ENCODE measurements at regions not wholly inside any gene's neighbourhood (a gene's known extent, or its start where the extent isn't known, plus 50 kb on each side); places are given as distances from the start of the nearest gene placed in this dataset.
A peak's percentile ranks its signal among the peaks of the same experiment; 100 is the strongest.

- no peaks in the 10 kb centered on the region for H3K4me1 ChIP-seq (replicated peaks)
- H3K4me3 ChIP-seq: no peak overlapping the region
- no peak overlapping the region for H3K27ac ChIP-seq
- peaks cover 2% of the 10 kb centered on the region; the same call in 1 of the 2 replicates for H3K9me3 ChIP-seq (replicated peaks)
- H3K36me3 ChIP-seq: no peaks in the 10 kb centered on the region
- DNase-seq (ENCODE audit: low read depth in 1 of 2, low spot score in 2 of 2): no peak
- H3K27me3 ChIP-seq (replicated peaks): no peaks in the 10 kb centered on the region
These were observed 1065.1 kb downstream of the SLITRK1 start for GRCh38 chr13:82817133-82817532.

- Histone ChIP-seq H3K4me1 (replicated peaks) (no peaks in the 10 kb centered on the region), H3K4me3 (no peak overlapping the region), H3K9me3 (replicated peaks) (peaks cover 4% of the 10 kb centered on the region; the same call in 1 of the 2 replicates), H3K27ac (no peak overlapping the region), H3K27me3 (replicated peaks) (no peaks in the 10 kb centered on the region), H3K36me3 (no peaks in the 10 kb centered on the region)
- DNase-seq (ENCODE audit: low read depth in 1 of 2, low spot score in 2 of 2): no peak
These were observed 1066.5 kb downstream of the SLITRK1 start for GRCh38 chr13:82815791-82816190.

- no peak overlapping the region for H3K27ac ChIP-seq
- H3K4me3 ChIP-seq: no peak overlapping the region
- H3K4me1 ChIP-seq (replicated peaks): no peaks in the 10 kb centered on the region
- no peaks in the 10 kb centered on the region for H3K36me3 ChIP-seq
- 0 out of 2 replicates have a peak, but pooled peaks cover 3% of the 10 kb centered on the region for H3K27me3 ChIP-seq (replicated peaks)
- peaks cover 4% of the 10 kb centered on the region; the same call in 1 of the 2 replicates for H3K9me3 ChIP-seq (replicated peaks)
- DNase-seq (ENCODE audit: low read depth in 1 of 2, low spot score in 2 of 2): no peak
These were observed 1078.9 kb downstream of the SLITRK1 start for GRCh38 chr13:82803341-82803740.

GRCh38 chr13:82802528-82802927 is 1079.7 kb downstream of the SLITRK1 start:
- Histone ChIP-seq H3K36me3 (no peaks in the 10 kb centered on the region), H3K27me3 (replicated peaks) (0 out of 2 replicates have a peak, but pooled peaks cover 3% of the 10 kb centered on the region), H3K27ac (no peak overlapping the region), H3K4me3 (no peak overlapping the region), H3K4me1 (replicated peaks) (no peaks in the 10 kb centered on the region), H3K9me3 (replicated peaks) (peaks cover 4% of the 10 kb centered on the region; the same call in 1 of the 2 replicates)
- DNase-seq (ENCODE audit: low read depth in 1 of 2, low spot score in 2 of 2): no peak

GRCh38 chr13:82800391-82800790 is 1081.9 kb downstream of the SLITRK1 start:
- DNase-seq (ENCODE audit: low read depth in 1 of 2, low spot score in 2 of 2): no peak
- H3K4me3 ChIP-seq: no peak overlapping the region
- H3K4me1 ChIP-seq (replicated peaks): no peaks in the 10 kb centered on the region
- 0 out of 2 replicates have a peak, but pooled peaks cover 3% of the 10 kb centered on the region for H3K27me3 ChIP-seq (replicated peaks)
- H3K36me3 ChIP-seq: no peaks in the 10 kb centered on the region
- no peaks in the 10 kb centered on the region for H3K9me3 ChIP-seq (replicated peaks)
- no peak overlapping the region for H3K27ac ChIP-seq

GRCh38 chr13:82797876-82798275 is 1084.4 kb downstream of the SLITRK1 start:
- Histone ChIP-seq H3K9me3 (replicated peaks) (no peaks in the 10 kb centered on the region), H3K4me3 (no peak overlapping the region), H3K27me3 (replicated peaks) (0 out of 2 replicates have a peak, but pooled peaks cover 2% of the 10 kb centered on the region), H3K36me3 (no peaks in the 10 kb centered on the region), H3K27ac (no peak overlapping the region), H3K4me1 (replicated peaks) (no peaks in the 10 kb centered on the region)
- no peak for DNase-seq (ENCODE audit: low read depth in 1 of 2, low spot score in 2 of 2)

GRCh38 chr13:82791035-82791434 is 1091.2 kb downstream of the SLITRK1 start:
- DNase-seq (ENCODE audit: low read depth in 1 of 2, low spot score in 2 of 2): no peak
- no peak overlapping the region for H3K4me3 ChIP-seq
- no peaks in the 10 kb centered on the region for H3K9me3 ChIP-seq (replicated peaks)
- no peaks in the 10 kb centered on the region for H3K4me1 ChIP-seq (replicated peaks)
- no peaks in the 10 kb centered on the region for H3K36me3 ChIP-seq
- no peak overlapping the region for H3K27ac ChIP-seq
- no peaks in the 10 kb centered on the region for H3K27me3 ChIP-seq (replicated peaks)

- H3K36me3 ChIP-seq: no peaks in the 10 kb centered on the region
- H3K27me3 ChIP-seq (replicated peaks): no peaks in the 10 kb centered on the region
- H3K4me1 ChIP-seq (replicated peaks): no peaks in the 10 kb centered on the region
- no peak overlapping the region for H3K4me3 ChIP-seq
- no peaks in the 10 kb centered on the region for H3K9me3 ChIP-seq (replicated peaks)
- no peak for DNase-seq (ENCODE audit: low read depth in 1 of 2, low spot score in 2 of 2)
- H3K27ac ChIP-seq: no peak overlapping the region
These were observed 1109.5 kb downstream of the SLITRK1 start for GRCh38 chr13:82772816-82773215.

- peaks cover 9% of the 10 kb centered on the region for H3K9me3 ChIP-seq (replicated peaks)
- no peak for DNase-seq (ENCODE audit: low read depth in 1 of 2, low spot score in 2 of 2)
- H3K27ac ChIP-seq: no peak overlapping the region
- no peaks in the 10 kb centered on the region for H3K27me3 ChIP-seq (replicated peaks)
- H3K36me3 ChIP-seq: no peaks in the 10 kb centered on the region
- no peak overlapping the region for H3K4me3 ChIP-seq
- H3K4me1 ChIP-seq (replicated peaks): no peaks in the 10 kb centered on the region
These were observed 1115.4 kb downstream of the SLITRK1 start for GRCh38 chr13:82766732-82767321.

GRCh38 chr13:82758044-82758443 is 1124.2 kb downstream of the SLITRK1 start:
- peak; percentile 64 to 75 for DNase-seq (ENCODE audit: low read depth in 1 of 2, low spot score in 2 of 2)
- H3K27ac ChIP-seq: no peak overlapping the region

GRCh38 chr13:82751206-82751605 is 1131.1 kb downstream of the SLITRK1 start:
- Histone ChIP-seq H3K36me3 (no peaks in the 10 kb centered on the region), H3K27me3 (replicated peaks) (no peaks in the 10 kb centered on the region), H3K27ac (0 out of 2 replicates have a peak overlapping the region, but pooled peaks have one; percentile 90), H3K4me3 (no peak overlapping the region), H3K4me1 (replicated peaks) (peaks cover 60% of the 10 kb centered on the region), H3K9me3 (replicated peaks) (no peaks in the 10 kb centered on the region)
- no peak for DNase-seq (ENCODE audit: low read depth in 1 of 2, low spot score in 2 of 2)

More at GRCh38 chr13:82758044-82758443, 1124.2 kb downstream of the SLITRK1 start:
- Histone ChIP-seq H3K4me3 (no peak overlapping the region), H3K27me3 (replicated peaks) (no peaks in the 10 kb centered on the region), H3K4me1 (replicated peaks) (peaks cover 6% of the 10 kb centered on the region), H3K36me3 (no peaks in the 10 kb centered on the region), H3K9me3 (replicated peaks) (no peaks in the 10 kb centered on the region)

GRCh38 chr13:82749551-82749950 is 1132.7 kb downstream of the SLITRK1 start:
- Histone ChIP-seq H3K36me3 (no peaks in the 10 kb centered on the region), H3K27me3 (replicated peaks) (no peaks in the 10 kb centered on the region), H3K9me3 (replicated peaks) (no peaks in the 10 kb centered on the region), H3K4me3 (no peak overlapping the region), H3K4me1 (replicated peaks) (peaks cover 69% of the 10 kb centered on the region), H3K27ac (peak overlapping the region; percentile 90)
- peak in 1 of 2 experiments; percentile 89 for DNase-seq (ENCODE audit: low read depth in 1 of 2, low spot score in 2 of 2)

- H3K4me3 ChIP-seq: no peak overlapping the region
- peaks cover 63% of the 10 kb centered on the region for H3K4me1 ChIP-seq (replicated peaks)
- H3K27me3 ChIP-seq (replicated peaks): no peaks in the 10 kb centered on the region
- H3K9me3 ChIP-seq (replicated peaks): no peaks in the 10 kb centered on the region
- H3K36me3 ChIP-seq: no peaks in the 10 kb centered on the region
- DNase-seq (ENCODE audit: low read depth in 1 of 2, low spot score in 2 of 2): peak in 1 of 2 experiments; percentile 95
- peak overlapping the region; percentile 90 for H3K27ac ChIP-seq
These were observed 1134.3 kb downstream of the SLITRK1 start for GRCh38 chr13:82747958-82748357.

GRCh38 chr13:82747291-82747690 is 1135.0 kb downstream of the SLITRK1 start:
- no peaks in the 10 kb centered on the region for H3K36me3 ChIP-seq
- DNase-seq (ENCODE audit: low read depth in 1 of 2, low spot score in 2 of 2): peak in 1 of 2 experiments; percentile 87
- peak overlapping the region; percentile 90 for H3K27ac ChIP-seq
- no peak overlapping the region for H3K4me3 ChIP-seq
- peaks cover 63% of the 10 kb centered on the region for H3K4me1 ChIP-seq (replicated peaks)
- H3K27me3 ChIP-seq (replicated peaks): no peaks in the 10 kb centered on the region
- no peaks in the 10 kb centered on the region for H3K9me3 ChIP-seq (replicated peaks)
